HG03045 (cell line): ENCODE measurements at regions not wholly inside any gene's neighbourhood (a gene's known extent, or its start where the extent isn't known, plus 50 kb on each side); places are given as distances from the start of the nearest gene placed in this dataset.

Source experiments
- ATAC-seq: cut with Tn5 transposase; IDR thresholded peaks from one replicate; pipeline ENCODE4 v1.9.1; 2021; ENCODE audit warnings: mild to moderate bottlenecking, moderate library complexity; ENCODE audit not compliant: unreplicated experiment

DNA sequence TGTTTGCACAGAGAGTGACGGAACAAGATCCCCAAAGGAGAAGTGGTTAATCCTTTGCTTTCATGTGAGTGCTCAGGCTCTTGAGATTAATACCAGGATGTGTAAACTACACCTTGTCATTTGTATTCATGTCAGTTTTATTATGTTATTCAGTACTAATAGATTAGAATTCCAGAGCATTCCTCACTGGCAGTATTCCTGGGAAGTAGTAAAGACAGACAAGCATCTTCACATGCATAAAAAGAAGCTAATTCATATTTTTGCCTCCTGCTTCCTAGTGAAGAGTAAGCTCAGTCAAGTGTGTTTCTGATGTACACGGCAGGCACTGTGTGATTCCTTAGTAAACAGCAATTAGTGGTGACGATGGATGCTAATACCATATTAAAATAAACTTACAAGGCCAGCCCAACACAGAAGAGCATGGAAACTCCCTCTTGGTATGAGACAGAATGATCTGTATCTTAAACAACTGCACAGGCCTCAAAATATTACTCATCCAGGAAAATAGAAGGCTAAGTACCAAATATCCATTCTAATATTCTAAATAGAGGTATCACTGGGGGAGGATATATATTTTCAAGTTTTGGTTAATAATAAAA is 336.8 kb upstream of the MCTP2 start:
- no peak for ATAC-seq

DNA sequence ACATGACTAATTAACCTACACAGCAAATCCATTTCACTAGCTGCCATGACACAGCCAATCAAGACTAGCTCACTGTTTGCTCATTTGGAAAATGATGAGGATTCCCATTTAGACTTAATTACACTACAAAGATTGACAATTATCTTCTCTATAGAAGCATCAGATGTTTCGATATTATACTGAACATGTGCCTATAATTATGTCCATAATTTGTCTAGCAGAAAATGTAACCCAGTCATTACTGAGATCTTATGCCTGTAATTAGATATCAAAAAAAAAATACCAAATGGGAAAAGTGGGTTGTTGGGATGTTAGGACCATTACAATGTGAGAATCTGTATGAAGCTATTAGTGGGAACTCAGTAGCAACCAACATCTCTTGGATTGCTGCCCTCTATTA is 344.2 kb upstream of the MCTP2 start:
- ATAC-seq, result no peak

DNA sequence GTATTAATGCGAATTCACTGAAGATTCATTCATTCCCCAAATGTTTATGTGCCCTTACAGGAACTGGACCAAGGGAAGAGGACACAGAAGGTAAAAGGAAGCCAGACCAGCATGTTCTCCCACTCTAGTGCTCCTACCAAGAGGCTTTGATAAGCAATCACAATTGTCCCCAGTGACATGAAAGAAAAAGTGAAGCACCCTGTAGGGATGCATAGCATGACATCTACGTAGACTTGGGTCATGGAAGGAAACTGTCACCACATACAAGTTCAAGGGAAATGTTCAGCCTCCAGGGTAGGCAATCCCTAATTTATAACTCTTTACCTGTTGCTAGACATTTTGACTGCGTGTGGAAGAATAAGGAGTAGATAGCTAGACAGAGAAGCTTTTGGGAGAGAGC is 348.6 kb upstream of the MCTP2 start:
- ATAC-seq, result no peak

DNA sequence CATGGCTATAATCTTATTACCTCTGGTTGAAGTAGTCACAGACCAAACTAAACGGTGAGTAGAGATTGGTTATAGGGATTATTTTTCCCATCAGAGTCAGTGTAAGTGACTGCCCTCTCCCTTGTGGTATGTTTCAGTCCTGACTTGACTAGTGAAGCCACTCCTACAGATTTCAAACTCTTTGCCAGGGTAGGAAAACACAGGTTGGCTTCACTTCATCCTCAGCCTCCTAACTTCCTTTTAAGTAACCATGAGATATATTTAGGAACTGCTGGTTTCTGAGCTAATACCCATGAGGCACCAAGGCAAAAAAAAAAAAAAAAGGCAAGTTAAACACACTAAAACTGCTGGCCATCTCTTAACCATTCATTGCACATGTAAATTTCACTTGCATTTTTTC is 349.2 kb upstream of the MCTP2 start:
- no peak for ATAC-seq

DNA sequence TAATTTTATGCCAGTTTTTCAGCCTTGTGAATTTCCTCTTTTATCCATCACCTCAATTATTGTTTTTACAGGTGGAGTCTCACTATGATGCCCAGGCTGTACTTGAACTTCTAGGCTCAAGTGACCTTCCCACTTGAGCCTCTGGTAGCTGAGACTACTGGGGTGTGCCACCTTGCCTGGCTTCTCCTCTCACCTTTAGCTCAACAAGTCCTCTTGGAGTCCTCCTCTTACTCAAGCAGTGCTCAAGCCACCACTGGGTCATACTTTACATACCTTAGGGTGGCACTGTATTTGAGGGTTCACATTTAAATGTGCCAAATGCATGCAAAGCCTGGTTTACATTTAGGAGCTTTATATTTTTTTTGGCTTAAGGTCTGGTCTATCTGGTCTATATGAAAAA is 350.1 kb upstream of the MCTP2 start:
- ATAC-seq, result no peak

DNA sequence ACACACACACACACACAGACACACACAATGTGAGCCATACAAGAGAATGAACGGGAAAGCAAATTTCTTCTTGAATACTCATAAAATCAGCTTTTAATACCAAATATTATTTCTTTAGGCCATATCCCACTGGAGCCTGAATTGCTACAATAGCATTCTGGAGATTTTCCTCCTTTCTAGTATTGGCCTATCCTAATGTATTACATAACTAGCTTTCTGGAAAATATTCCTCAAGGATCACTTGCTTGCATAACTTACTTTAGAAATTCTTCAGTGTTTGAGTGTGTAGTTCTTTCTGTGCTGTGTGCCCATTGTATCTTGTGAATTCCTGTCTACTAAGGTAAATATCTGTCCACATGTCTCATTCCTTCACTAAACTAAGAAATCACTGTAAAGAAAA is 351.0 kb upstream of the MCTP2 start:
- ATAC-seq, result no peak

DNA sequence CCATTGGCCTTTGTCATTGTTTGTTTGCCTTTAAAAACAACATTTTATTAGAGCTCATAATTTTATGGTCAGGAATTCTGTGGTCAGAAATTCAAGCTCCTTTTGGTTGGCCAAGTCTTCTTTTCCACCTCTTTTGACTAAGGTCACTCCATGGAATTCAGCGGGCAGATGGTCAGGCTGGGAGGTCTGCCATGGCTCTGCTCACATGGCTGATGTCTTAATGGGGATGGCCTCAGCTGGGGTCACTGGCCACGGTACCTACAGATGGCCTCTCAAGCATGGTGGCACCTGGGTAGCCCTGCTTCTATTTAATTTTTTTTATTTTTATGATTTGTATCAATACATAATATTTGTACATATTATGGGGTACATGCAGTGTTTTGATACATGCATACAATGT is 360.8 kb upstream of the MCTP2 start:
- ATAC-seq, result no peak

DNA sequence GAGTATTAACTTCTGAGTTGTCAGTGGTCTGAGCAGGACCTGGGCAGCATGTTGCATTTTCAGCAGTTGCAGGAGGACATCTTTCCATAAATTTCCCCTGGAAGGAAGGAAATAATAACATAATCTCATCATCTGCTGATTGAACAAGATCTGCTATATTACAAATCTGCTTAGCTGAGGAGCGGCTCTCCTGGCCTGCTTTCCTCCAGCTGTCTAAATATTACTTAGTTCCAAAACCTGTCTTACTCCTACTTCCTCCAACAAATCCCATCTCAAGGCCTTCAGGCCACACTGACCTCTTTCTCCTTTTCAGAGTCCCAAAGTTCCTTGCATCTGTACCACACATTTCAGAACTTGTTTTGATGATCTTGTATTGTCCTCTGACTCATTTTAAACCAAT is 364.4 kb upstream of the MCTP2 start:
- no peak for ATAC-seq

DNA sequence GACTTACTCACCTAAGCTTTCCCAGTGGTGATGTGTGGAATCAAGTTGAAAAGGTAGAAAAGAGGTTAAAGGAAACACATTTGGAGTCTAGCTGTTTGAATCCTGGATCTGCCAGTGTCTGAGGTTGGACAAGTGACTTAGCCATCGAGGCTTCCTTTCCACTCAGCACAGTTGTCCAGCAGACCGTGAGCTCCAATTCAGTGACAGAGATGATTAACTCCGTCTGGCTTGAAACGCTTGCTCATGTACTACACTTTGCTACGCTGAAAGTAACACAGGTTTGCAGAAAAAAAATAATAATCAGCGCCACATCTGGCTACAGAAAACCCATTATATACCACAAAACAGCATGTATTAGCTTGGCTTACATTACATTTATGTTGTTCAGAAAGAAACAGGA is 364.9 kb upstream of the MCTP2 start:
- no peak for ATAC-seq

DNA sequence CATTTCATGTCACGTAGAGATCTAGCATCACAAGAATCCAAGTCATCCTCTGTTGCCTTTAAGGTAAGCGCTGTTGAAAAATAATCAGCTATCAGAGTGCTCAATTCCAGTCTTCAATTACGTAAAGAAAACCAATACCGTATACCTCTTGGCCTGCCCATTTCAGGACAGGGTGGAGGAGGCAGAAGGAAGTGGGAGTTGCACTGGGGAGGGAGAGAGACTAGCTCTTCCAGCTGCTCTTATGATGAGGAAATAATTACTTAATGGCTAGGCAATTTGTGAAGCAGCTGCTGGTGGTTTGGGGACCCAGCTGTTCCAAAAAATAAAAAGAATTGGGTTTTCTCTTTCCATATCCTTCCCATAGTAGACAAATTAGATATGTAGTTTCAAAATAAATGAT is 365.8 kb upstream of the MCTP2 start:
- no peak for ATAC-seq

DNA sequence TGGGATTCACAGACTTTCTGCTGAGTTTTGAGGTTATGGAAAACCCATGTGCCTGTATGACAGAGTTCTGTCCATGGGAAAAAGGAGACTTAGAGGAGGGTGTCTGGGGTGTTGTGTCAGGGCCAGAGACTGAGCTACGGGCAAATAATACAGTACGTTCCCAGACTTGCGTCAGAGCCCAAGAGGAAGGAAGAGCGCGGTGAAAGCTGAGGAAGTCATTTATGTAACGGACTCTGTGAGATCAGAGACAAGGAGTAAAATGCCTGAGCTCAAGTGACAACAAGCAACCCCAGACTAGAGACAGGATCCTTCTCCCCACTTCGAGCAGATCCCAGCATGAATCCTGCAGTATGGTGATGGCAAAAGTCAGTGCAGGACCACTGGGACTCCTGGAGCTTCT is 368.6 kb upstream of the MCTP2 start:
- no peak for ATAC-seq

DNA sequence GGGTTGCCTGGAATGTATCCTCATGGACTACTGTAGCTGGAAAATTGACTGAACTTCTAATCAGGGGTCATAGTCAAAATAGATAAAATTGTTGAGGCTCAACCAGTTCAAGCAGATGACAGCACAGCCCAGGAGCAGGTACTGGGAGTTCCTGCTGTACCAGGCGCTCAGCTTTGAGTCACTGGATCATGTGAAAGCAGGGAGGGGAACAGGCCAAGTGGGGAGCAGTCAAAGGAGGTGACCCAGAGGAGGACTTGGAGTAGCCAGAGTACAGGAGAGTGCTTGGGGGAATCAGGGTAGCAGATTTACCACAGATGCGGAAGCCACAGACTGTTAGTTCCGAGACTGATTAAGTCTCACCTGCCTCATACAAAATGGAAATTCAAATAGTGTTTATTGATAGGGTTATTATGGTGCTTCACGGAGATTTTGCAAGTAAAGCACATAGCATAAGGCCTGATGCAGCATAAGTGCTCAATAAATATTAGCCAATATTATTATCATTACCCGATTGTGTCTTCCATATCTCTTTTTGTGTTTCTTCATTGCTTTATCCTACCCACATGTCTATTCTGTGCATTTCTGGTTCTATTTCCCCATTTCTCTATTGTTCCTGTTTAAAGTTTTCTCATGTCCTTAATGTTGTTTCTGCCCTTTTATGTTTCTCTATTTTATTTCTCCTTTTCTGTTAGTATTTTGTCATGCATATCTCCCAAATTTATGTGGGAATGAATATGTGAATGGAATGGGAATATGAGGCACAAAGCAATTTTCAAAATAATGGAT is 369.2 kb upstream of the MCTP2 start:
- no peak for ATAC-seq

DNA sequence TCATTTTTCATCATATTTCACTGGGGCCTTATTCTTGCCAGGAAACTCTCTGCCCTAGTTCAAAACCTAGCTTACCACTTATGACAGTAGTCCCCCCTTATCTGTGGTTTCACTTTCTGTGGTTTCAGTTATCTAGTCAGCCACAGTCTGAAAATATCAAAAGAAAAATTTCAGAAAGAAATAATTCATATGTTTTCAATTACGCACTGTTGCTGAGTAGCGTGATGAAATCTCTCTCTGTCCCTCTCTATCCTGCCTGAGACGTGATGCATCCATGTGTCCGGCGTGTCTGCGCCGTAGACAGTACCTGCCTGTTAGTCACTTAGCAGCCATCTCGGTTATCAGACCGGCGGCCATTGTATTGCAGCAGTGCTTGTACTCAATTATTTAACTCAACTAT is 369.9 kb upstream of the MCTP2 start:
- no peak for ATAC-seq

DNA sequence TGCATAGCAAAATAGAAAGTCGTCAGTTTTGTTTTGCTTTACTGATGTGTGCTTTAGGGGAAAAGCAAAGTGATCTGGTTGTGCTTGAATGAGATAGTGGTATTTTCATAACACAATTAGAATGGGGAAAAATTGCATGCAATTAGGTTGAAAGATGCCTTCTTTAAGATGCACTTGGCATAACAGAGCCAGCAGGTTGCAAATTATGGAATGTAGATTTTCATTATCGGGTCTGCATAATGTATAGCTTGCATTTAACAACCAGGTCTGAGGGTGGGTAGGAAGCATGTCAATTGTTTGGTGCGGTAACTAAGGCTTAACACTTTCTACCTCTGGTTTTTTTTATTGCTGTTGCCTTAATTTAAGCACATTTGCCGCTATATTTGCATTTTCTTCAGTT is 370.7 kb upstream of the MCTP2 start:
- ATAC-seq, result no peak

DNA sequence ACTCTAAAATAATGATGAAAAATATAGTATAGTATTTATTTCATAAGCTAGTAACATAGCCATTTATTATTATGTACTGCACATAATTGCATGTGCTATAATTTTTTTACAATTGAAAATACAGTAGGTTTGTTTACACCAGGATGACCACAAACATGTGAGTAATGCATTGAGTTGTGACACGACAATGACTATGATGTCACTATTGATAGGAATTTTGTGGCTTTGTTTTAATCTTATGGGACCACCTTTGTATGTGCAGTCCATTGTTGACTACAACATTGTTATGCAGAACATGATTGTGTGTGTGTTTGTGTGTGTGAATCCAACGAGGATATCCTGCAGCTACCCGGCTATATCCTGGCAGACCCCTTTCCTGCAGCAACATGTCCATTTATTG is 372.2 kb upstream of the MCTP2 start:
- ATAC-seq, result no peak

DNA sequence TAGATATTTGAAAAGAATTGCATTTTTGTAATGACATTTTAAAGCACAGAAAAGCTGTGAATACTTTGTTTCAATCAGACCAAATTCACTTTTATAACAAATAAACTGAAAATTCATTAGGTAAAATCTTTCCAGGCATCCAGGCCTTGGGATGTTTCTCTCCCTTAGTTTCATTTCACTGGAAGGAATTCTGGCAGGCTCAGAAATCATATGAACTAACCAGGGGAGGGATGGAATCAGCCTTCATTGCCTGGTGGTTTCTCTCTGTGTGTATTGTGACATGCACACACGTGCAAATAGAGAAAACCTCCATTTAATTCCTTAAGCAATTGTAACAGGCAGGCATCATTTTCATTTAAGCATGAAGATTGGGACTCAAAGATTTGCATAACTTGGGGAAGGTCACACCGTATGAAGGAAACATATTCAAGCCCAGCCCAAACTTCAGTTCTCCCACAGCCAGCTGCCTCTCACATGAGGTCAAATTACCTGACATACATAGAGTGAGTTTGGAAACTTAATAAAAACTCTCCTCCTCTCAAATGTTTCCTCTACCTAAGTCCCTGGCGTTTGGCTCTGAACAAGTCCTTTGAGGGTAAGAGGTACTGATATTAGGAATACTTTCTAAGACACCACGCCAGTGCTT is 376.1 kb upstream of the MCTP2 start:
- ATAC-seq, result no peak

DNA sequence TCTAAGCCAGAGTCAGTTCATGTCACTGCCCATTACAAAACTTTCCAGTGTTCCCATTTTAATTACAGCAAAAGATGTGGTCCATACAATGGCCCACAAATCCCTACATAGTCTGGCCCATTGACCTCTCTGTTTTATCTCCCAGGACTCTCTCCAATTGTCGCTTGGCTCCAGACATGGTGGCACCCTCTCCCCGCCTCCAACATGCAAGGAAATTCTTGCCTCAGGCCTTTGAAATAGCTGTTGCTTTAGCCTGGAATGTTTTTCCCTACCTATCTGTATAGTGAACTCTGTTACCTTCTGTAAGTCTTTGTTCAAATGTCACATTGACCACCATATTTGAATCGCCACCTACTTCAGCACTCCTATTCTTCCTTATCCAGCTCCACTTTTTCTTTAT is 377.3 kb upstream of the MCTP2 start:
- ATAC-seq, result no peak

DNA sequence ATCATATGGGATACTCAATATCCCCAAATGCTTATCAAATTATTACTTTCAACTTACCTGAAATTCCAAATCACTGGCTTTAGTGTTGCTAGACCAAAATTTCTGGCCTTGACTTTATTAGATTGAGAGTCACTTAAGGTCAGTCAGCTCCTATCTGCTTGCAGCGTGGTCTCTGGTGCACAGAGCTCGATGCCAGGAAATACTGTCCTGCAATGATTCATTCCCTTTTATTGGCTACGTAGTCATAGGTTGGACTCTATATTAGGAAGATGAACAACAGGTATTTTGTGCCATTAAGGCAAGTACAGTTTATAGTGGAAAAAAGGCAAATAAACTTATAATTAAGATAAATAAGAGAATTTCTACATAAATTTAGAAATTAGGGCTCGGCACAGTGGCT is 378.6 kb upstream of the MCTP2 start:
- no peak for ATAC-seq

DNA sequence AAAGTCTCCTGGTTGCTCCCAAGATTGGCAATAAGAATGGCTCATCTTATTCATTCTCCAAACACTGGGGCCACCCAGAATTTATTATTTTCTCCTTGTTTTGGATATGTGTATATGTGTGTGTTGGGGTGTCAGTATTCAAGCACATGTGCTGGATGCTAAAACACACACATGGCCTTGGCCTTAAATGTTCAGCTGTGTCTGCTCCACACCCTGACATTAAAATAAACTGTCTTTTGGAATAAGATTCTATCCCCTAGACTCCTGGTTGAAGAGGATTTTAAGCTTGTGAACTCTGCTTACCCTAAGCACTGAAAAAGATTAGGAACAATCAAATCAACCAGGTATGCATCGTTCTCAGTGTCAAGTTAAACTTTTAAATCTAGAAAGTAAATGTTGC is 382.9 kb upstream of the MCTP2 start:
- no peak for ATAC-seq

DNA sequence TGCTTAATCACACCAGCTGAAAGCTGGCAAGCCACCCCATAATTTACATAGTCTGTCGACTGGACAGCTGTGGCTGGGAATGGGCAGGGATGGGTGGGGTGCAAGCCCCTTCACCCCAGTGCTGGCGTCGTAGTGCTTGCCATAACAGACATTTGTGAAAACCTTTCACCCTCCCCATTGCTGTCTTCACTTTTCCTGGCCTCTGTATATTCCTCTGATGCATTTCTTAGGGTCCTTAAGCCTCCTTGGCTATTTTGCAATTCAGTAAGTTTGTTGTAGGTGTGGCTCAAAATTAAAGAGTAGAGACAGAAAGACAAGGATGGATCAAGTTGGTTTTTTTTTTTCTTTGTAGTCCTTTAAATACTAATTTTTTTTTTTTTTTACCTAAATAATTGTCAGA is 383.3 kb upstream of the MCTP2 start:
- no peak for ATAC-seq

DNA sequence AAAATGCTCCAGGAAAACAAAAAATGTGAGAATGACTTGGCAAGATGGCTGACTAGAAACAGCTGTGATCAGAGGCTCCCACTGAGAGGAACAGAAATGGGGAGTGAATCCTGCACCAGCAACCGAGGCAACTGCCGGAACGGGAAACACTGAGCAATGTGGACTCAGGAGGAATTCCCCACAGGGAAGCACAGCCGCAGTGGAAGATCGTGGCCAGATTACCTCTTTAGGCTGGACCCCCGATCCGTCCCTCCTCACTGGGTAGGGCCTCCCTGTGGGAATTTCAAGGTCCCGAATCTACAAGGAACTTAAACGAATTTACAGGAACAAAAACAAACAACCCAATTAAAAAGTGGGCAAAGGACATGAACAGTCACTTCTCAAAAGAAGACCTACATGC is 385.2 kb upstream of the MCTP2 start:
- no peak for ATAC-seq

DNA sequence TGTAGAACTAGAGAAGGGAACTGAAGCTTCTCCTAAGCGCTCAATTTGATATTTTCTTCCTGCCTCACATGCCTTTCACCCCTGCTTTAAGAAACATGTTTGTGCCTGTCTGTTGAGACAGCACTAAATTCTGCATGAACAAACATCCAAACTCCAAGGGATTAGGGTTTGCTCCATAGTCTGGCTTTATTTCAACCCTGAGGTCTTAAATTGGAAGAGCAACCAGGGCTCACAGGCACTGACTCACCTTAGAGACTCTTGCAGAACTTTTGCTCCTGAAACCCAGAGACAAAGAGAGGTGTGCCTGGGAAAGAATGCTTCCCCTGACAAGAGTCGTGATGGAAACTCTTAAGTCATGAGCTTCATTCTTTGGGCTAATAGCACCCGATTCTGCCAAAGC is 393.9 kb upstream of the MCTP2 start:
- no peak for ATAC-seq

DNA sequence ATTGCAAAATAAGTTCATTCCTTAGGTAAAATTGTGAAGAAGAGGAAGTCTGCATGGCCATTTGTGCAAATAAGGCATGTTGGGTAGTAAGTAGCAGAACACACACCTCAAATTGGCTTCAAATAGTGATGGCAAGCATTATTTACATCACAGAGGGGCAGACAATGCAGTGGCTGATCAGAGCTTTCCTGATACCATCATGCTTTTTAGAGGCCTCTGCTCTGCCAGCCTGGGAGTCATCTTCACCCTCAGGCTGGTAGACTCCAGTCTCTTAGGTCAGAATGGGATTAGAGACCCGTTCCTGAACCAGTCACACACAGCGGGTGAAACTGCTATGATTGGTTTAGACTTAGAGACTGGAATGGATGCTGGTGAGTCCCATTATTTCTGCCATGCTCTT is 396.0 kb upstream of the MCTP2 start:
- no peak for ATAC-seq
